ENCODE measurements at regions not wholly inside any gene's neighbourhood (a gene's known extent, or its start where the extent isn't known, plus 50 kb on each side); places are given as distances from the start of the nearest gene placed in this dataset.

DNA sequence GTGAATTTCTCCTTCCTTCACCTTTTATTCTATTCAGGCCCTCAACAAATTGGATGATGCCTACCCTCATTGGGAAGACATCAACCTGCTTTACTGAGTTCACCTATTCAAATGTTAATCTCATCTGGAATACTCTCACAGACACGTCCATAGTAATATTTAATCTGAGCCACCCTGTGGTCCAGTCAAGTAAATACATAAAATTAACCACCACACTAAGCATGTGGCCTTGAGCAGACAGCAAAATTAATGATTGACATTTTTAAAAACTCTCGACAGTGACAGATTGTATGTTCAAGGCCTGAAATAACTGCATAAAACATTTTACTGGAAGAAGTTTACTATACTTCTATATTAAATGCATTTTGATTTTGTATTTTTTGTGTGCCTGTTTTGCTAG, 540.6 kb upstream of the GCFC2 start:
- no peak overlapping the region for H3K4me3 ChIP-seq (ENCODE audit: low read depth, low read length)
- no peak for TF ChIP-seq CTCF (IDR thresholded peaks at IDR 0.05; ENCODE audit: low read depth, low read length, missing control alignments)

GRCh38 chr2:76247006-76247405, 536.3 kb upstream of the GCFC2 start:
- DNase-seq (ENCODE audit: low read depth): no peak
- no peak overlapping the region for H3K4me3 ChIP-seq (ENCODE audit: low read depth, low read length)
- no peak for TF ChIP-seq CTCF (IDR thresholded peaks at IDR 0.05; ENCODE audit: low read depth, low read length, missing control alignments)

More for the DNA sequence above, 540.6 kb upstream of the GCFC2 start:
- no peak for DNase-seq (ENCODE audit: low read depth)

- H3K4me3 ChIP-seq (ENCODE audit: low read depth, low read length): no peak overlapping the region
- no peak for DNase-seq (ENCODE audit: low read depth)
- TF ChIP-seq CTCF (IDR thresholded peaks at IDR 0.05; ENCODE audit: low read depth, low read length, missing control alignments): no peak
Observed at GRCh38 chr2:76211991-76212985, 501.6 kb upstream of the GCFC2 start.

DNA sequence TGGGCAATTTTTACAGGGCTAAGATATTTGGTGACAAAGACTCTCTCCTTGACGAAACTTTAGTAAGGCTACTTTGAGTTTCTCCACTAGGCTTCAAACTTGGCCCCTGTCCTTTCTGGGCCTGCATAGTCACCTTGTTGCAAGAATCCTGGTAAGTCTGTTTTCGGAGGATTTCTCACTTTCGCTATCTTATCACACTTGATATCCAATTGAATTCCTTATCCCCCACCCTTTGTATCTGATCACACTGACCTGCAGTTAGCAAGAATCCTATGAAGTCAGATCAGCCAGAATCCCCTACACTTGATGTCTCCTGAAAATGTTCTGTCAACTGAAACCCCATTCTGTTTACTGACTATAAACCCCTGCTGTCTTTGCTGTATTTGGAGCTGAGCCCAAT, 499.8 kb upstream of the GCFC2 start:
- no peak for TF ChIP-seq CTCF (IDR thresholded peaks at IDR 0.05; ENCODE audit: low read depth, low read length, missing control alignments)
- DNase-seq (ENCODE audit: low read depth): no peak
- no peak overlapping the region for H3K4me3 ChIP-seq (ENCODE audit: low read depth, low read length)

- no peak for DNase-seq (ENCODE audit: low read depth)
- no peak for TF ChIP-seq CTCF (IDR thresholded peaks at IDR 0.05; ENCODE audit: low read depth, low read length, missing control alignments)
- H3K4me3 ChIP-seq (ENCODE audit: low read depth, low read length): no peak overlapping the region
Observed at GRCh38 chr2:76204048-76204447, 493.3 kb upstream of the GCFC2 start.

GRCh38 chr2:76202866-76203265, 492.2 kb upstream of the GCFC2 start:
- DNase-seq (ENCODE audit: low read depth): no peak
- no peak overlapping the region for H3K4me3 ChIP-seq (ENCODE audit: low read depth, low read length)
- no peak for TF ChIP-seq CTCF (IDR thresholded peaks at IDR 0.05; ENCODE audit: low read depth, low read length, missing control alignments)
